Lower leg skin (tissue), 3 donors: ENCODE measurements at regions not wholly inside any gene's neighbourhood (a gene's known extent, or its start where the extent isn't known, plus 50 kb on each side); places are given as distances from the start of the nearest gene placed in this dataset.

Experiments
- CTCF ChIP-seq, 3 donors: fragments of 450-650 bp; IDR thresholded peaks; one replicate each; pipeline ENCODE4 v1.5.1; 2016; ENCODE audit warnings: antibody characterized with exemption in 3 of 3, mild to moderate bottlenecking in 3 of 3, moderate library complexity in 2 of 3
- POLR2A ChIP-seq, 2 donors: fragments of 450-650 bp; IDR thresholded peaks; one replicate each; pipeline ENCODE4 v1.6.1; 2016 to 2017; ENCODE audit warnings: antibody characterized with exemption in 2 of 2, mild to moderate bottlenecking in 1 of 2, moderate library complexity in 1 of 2

GRCh38 chr5:67855523-67855922, 360.0 kb upstream of the PIK3R1 start:
- TF ChIP-seq POLR2A (IDR thresholded peaks at IDR 0.05) (no peak), CTCF (IDR thresholded peaks at IDR 0.05) (no peak)
